NCI-H1694 (cell line): ENCODE measurements at regions not wholly inside any gene's neighbourhood (a gene's known extent, or its start where the extent isn't known, plus 50 kb on each side); places are given as distances from the start of the nearest gene placed in this dataset.

Source experiments
- DNase-seq: peaks from one replicate; lab custom pipeline; 2025; lab: John Stamatoyannopoulos, UW

DNA sequence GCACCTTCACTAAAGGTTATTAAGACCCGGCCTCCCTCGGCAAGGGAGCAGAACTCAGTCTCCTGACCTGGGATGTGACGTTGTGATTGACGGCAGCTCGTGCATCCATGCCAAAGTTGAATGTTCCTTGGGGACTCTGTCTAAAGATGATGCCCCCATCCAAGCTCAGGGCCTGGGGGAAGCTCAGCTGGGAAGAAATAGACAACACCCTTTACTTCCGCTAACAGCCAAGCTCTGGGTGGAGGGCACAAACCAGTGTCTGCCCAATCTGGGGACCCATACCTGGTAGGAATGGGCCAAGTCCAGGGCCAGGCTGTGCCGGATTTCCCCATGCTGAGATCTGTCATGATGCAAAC is 95.4 kb downstream of the RMI2 start:
- DNase-seq, result no peak

DNA sequence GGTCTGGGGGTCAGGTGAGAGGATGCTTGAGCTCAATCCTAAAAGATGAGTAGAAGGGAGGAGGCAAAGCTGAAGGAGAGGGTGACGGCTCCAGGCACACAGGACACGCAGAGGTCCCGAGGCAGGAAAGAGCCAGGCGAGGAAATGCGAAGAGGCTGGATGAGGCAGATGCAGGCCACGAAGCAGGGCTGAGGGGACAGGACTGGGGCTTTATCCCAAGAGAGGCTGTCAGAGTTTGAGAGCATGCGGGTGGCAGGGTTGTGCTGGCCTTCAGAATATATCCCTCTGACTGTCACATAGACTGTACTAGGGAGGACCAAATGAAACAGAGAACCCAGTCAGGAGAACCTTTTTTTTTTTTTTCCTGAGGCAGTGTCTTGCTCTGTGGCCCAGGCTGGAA is 100.2 kb downstream of the RMI2 start:
- no peak for DNase-seq

DNA sequence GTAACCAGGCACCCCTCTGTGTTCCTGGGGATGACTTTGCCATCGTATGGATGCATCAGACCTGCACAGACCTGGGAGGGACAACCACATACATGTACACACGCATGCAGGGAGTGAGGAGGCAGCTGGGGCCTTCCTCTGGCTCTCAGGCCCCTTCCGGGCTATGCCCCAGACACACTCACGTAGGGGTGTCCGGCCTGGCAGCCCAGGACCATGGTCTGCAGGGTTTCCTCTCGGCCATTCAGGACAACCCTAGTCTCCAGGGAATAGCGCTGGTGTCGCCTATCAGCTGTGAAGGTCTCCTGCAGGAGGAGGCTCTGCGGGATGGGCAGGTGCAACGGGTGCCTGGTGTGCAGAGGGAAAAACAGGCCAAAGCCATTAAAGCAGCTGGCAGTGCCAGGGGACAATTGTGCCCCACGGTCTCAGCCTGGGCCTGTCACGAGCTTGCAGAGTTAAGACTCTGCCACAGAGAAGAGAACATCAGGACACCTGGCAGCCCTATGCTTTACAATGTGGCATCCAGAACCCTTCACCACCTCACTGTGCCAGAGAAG is 101.4 kb downstream of the RMI2 start:
- DNase-seq, result no peak

DNA sequence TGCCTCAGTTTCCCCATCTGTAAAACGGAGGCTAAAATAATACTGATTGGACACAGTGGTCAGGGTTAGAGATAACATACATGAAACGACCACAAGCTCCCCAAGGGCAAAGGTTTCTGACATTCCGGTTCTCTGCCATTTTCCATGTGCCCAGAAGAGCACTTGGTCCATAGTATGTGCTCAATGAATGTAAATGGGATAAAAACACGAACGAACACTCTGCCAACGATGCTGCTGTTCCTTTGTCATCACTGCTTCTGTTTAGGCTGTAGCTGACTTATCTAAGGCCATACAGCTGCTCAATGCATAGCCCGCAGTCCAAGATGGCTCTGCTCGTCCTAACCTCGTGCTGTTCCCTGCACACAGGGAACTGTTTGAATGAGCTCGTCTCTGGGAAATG is 102.0 kb downstream of the RMI2 start:
- no peak for DNase-seq

DNA sequence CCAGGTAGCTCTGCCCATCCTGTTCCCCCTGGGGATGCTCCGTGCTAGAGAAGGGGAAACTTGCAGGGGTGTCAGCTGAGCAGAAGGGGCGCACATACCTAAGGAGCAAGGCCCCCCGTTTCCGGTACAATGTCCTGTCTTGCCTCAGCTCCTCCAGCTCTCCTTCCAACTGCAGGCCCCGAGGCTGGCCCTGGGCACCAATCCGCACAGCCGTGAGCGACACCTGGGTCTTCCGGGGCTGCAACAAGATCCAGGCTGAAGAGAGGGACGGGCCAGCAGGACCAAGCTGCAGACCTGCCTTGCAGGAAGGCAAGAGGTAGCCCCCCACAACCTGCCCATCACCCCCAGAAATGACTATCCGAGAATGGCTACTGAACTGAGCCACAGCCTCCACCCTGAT is 102.6 kb downstream of the RMI2 start:
- DNase-seq, result no peak

DNA sequence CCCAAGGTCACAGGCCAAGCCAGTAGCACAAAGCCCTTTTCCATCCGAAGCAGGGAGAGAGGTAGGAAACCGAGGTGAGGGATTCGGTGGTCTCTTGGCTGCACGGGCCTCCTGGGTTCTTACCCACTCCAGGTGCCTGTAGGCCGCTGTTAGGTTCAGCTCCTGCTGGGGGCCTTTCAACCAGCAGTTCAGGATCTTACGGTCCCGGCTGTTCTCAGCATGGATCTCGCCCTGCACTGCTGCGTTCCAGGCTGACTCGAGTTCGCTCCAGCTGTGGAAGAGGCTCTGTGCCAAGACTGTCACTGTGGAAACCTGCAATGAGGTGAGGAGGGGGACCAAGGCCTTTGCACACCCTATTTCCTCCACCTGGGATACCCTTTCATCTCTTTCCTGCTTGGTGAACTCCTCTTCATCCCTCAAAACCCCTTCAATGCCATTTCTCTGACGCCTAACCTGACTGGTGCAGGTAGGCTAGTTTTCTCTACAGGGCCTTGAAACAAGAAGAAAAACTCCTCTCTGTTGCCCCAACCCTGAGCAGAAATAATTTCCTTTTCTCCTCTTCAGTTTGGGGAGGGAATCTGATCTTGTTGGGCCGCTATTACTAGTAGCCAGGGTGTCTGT is 103.6 kb downstream of the RMI2 start:
- no peak for DNase-seq

DNA sequence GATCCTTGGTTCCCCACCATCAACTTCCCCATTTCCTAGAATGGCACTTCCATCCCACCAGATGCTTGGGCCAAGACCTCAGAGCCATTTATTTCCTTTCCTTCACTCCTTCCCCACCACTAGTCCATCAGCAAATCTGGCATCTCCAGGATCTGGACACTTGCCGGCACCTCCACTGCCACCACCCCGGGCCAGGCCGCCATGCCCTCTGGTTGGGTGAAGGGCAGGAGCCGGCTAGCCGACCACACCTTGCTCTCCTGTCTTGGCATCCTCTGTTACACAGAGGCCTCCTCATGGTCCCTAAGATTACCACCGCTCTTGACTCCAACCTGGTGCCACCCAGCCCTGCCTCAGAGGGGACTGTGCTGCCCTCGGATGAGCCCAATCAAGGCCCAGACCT is 104.5 kb downstream of the RMI2 start:
- DNase-seq, result no peak

DNA sequence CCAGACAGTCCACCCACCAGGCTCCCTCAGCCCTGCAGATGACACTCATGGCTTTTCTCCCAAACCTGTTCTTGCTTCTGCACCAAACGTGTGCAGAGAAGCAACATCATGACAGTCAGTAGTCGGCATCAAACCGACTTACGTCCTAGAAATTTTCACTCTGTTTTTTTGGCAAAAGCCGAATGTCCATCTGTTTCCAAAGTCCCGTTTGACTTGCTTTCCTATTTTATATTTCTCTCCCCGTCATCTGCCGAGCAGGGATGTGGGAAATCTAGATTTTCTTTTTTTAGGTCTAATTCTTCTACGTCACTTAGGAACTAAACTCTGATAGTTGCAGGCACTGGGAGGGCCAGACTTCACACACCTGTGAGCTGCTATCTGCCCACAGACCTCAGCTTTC is 104.9 kb downstream of the RMI2 start:
- DNase-seq, result no peak

DNA sequence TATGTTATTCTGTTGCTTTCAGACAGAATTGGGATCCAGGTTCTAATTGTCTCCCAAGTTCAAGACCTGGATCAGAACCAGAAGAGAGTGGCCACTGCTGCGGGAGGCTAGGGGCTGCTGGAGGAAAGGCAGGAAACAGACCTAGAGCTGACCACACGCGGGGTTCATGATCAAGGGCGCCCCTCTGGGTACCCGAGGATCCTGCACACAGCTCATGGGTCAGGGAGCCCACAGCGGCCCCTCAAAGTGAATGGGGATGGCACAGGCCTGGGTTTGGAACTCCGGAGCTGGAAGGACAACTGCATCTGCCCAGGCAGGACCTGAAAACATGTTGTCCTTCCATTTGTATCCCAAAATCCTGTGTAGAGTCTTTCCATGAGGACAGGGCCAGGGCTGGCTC is 107.0 kb downstream of the RMI2 start:
- no peak for DNase-seq

DNA sequence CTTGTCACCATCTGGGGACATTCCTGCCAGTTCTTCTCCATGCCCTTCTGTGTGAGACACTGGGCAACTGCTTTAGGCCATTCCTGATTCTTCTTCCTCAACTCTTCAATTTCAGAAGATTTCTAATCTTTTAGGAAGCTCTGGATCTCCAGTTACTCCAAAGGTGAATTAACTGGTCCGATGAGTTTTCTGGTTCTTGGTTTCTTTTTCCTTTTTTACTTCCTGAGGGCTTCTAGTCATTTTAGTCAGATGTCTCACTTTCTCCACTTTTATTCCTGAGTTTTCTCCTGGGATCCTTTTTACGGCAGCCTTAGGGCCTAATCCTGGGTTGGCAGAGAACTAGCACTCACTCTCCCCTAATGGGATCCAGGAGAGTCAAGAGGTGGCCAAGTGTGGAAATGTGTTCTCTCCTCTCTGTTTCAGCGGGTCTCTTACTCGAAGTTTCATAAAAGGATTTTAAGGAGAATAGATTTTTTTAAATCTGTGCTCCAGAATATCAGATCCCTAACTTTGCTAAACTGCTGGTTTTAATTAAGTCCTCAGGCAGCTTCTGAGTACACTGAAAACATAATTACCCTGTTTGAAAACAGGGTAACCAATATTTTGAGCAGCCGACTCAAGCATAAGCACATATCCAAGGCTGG is 107.6 kb downstream of the RMI2 start:
- DNase-seq, result no peak

DNA sequence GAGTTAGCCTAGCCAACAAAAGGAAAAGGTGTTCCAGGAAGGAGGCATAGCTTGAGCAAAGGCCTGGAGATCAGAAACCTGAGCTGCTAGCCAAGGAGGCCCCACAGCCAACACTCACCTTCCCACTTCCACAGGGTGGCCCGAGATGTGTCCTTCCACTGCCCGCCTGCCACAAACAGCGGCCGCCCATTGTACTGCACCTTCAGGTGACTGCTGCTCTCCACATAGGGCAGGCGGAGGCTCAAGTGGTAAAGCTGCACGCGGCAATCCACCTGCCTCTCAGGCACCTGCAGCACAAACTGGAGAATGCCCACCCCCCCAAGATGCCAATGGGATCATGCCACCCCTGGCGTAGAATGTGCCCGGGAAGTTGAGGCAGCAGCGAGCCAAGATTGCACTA is 111.5 kb downstream of the RMI2 start:
- DNase-seq, result no peak

DNA sequence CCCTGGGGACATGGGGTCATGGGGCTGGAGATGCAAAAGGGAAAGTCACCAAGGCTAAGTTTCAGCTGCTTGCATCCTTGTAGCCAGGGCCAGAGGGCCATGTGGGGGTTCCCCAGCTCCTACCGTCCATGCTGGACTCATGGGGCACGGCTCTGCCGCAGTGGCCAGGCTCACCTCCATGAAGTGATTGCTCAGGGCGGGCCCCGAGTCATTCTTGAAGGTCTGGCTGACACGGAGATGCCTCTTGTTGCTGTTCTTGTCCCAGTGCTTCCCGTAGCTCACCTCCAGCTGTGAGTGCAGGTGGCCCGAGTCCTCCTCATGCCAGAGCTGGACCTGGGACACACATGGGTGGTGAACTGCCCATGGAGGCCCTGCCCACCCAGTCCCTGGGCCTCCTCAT is 114.5 kb downstream of the RMI2 start:
- DNase-seq, result no peak

DNA sequence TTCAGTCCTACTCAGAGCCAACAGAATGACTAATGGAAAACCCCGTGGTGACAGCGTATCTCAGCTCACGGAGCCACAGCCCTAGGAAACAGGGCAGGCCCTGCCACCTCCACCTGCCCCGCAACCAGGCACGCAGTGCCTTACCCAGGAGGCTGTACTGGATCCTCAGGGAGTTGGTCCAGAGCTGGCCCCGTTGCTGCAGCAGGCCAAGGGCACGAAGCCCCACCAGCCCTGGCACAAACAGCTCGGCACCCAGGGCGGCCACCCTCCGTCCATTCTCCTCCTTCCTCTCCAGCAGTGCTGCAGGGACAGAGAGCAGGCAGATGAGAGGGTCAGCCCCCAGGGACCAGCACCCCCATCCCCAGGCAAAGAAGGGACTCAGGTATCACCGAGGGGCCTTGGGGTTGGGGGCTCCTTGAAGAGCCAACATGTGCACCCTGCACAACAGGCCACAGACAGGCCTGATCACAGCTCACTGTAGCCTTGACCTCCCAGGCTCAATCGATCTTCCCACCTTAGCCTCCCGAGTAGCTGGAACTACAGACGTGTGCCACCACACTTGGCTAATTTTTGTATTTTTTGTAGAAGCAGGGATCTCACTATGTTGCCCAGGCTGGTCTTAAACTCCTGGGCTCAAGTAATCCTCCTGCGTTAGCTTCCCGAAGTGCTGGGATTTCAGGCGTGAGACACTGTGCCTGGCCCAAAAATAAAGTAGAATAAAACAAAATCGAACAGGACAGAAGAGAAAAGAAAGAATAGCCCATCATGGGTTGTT is 115.7 kb downstream of the RMI2 start:
- no peak for DNase-seq

DNA sequence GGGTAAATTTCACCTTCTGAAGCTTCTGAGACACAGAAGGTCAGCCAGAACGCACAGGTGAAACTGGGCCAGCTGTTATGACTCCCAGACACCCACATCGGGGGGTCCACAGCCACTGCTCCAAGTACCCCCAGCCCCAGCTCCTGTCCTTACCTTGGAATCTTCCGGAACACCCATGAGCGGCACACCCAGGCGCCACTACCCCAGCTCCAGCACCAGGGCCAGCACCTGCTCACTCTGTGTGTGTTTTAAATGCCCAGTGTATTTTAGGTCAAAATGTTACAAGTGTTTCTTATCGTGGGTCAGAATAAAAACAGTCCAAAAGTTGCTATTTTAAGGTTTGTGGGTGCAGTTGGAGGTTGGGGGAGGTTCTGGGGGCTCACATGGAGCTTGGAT is 116.3 kb downstream of the RMI2 start:
- DNase-seq, result no peak

DNA sequence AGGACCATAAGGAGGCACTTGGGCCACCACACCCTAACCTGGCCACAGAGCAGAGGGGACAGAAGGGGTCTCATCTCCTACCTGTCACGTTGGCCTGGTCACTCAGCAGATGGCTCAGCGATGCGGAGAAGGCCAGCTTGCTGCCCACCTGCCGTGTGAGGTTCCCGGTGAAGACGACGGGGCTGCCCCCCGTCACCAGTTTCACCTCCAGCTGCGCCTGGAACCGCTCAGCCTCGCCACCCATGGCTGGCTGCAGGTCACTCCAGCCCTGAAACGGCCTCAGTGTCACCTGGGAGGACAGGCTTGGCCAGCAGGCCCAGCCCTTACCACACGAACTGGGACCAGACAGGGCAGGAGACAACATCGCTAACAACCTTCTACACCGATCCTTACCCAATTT is 116.8 kb downstream of the RMI2 start:
- no peak for DNase-seq

DNA sequence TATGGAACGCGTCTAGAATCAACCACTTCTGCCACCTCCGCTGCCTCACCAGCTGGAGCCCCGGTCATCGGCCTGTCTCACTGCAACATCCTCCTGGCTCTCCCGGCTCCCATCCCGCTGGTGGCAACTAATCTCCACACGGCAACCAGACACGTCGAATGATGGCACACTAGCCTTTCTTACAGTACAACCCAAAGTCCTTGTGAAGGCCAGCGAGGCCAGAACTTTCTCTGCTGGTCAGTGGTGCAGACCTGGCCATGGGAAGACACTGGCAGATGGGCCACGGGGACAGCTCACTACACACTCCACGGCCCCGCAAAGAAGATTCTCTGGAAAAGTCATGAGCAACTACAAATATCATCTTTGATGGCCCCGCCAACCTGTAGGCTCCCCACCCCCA is 117.6 kb downstream of the RMI2 start:
- no peak for DNase-seq

DNA sequence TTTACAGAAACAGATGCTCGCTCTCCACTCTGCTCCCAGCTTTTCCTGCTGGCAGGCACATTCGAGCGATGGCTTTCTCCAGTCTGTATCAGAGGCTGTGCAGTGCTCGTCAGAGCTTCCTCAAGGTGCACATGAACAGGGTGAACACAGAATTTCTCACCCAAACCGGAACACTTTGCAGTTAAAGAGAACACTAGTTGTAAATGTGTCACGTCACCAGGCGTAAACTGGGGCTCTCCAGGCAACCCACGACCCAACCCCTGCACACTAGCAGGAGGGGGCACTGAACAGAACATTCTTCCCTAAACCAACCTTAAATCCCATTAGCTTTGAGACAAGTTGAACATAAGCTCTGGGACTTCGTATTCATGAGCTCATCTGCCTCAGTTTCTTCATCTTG is 119.0 kb downstream of the RMI2 start:
- DNase-seq, result no peak

DNA sequence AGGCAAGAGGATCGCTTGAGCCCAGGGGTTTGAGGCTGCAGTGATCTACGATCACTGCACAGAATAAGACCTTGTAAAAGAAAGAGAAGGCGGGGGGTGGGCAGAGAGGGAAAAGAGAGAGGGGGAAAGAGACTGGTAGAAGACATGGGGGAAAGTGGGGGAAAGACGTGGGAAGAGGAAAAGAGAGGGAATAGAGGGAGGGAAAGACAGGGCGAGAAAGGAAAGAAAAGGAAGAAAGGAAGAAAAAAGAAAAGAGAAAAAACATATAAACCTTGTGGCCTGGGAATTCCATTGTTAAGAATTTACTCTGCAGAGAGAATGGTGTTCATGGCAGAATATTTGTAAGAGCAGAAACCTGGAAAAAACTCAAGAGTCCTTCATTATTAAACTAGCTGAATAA is 120.4 kb downstream of the RMI2 start:
- no peak for DNase-seq

DNA sequence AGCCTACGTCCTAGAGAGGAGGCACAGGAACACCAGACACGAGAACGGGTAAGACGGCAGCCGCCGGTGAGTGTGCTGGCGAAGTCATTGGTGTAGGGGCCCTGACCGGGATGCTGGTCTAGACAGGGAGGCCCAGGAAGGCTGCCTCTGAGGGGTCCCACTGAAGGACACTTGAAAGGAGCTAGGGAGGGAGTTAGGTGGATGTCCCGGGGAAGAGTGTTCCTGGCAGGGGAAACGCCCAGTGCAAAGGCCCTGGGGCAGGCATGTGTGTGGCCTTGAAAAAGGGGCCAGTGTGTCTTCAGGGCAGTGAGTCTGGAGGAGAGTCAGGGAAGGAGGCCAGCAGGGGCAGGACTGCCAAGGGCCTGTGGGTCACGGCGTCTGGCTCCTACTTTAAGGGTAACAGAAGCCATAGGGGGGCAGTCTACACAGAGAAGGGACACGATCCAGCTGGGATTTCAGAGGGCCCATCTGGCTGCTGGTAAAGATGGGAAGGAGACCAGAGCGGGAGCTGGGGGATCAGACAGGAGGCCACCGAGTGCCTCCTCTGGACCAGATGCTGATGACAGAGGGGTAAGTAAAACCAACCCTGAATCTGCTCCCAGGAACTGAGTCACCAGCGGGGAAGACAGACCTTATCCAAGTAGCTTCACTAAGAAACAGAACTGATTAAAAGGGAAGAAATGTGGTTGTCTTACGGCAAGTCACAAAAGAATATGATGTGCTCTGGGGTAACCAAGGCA is 115.9 kb downstream of the LITAF start:
- DNase-seq, result no peak

DNA sequence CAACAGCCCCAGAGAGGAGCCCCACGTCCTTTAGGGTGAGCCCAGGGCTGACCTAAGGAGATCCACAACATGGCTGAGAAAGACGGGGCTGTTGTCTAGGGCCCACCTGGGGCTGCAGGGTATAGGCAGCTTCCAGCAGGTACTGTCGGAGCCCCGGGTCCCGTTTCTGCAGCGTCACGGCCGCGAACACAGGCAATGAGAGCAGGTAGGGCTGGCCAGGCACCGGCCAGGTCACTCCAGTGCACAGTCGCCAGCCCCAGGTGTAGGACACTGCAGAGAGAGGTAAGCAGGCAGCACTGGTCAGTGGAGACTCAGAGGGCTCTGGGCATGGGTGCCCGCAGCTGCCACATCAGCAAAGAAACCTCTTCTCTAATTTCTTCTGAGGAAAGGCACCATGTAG is 115.2 kb downstream of the LITAF start:
- DNase-seq, result no peak

DNA sequence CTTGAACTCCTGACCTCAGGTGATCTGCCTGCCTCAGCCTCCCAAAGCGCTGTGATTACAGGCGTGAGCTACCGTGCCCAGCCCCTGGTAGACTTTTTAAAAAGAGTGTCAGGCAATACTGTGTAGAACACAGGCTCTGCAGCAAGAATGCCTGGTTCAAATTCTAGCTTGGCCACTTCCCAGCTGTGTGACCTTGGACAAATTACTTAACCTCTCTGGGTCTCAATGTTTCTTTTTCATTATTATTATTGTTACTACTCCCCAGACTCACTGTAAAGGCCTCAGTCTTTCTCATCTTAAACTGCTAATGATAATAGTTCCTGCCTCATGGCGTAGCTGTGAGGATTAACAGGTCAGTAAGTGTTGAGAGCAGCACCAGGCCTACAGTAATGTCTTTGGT is 114.3 kb downstream of the LITAF start:
- no peak for DNase-seq

DNA sequence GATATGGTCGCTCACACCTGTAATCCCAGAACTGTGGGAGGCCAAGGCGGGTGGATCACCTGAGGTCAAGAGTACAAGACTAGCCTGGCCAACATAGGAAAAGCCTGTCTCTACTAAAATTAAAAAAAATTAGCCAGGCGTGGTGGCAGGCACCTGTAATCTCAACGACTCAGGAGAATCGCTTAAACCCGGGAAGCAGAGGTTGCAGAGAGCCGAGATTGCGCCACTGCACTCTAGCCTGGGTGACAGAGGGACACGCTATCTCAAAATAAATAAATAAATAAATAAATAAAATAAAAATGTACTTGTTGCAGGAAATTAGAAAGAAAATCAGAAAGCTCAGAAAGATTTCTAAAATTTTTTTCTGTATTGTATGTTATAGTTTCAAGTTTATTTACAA is 113.9 kb downstream of the LITAF start:
- no peak for DNase-seq

DNA sequence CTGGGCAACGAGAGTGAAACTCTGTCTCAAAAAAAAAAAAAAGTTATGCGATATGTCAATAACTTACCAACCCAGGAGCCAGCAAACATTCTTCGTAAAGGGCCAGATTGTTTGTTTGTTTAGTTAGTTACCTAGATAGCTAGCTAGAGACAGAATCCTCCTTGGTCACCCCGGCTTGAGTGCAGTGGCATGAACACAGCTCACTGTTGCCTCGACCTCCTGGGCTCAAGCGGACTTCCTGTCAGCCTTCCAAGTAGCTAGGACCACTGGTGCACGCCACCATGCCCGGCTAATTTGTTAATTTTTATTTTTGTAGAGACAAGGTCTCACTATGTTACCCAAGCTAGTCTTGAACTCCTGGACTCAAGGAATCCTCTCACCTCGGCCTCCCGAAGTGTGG is 113.0 kb downstream of the LITAF start:
- DNase-seq, result no peak
